SK-N-SH treated with all-trans-retinoic acid at 6 μM for 48 hours (cell line): ENCODE measurements at regions not wholly inside any gene's neighbourhood (a gene's known extent, or its start where the extent isn't known, plus 50 kb on each side); places are given as distances from the start of the nearest gene placed in this dataset.

Source experiments
- ATAC-seq: fragments of 200-7000 bp; cut with Tn5 transposase; 3 replicates; pipeline ENCODE4 v1.9.1; 2020; ENCODE audit warnings: mild to moderate bottlenecking, moderate library complexity
- ARNTL ChIP-seq: fragments of 450-650 bp; formaldehyde crosslinking; IDR thresholded peaks from 2 replicates; pipeline ENCODE4 v1.5.0; 2020; ENCODE audit warnings: low read depth, mild to moderate bottlenecking, moderate library complexity, borderline replicate concordance
- CSDC2 ChIP-seq: fragments of 250-450 bp; sonication (Bioruptor Pico); IDR thresholded peaks from 2 replicates; pipeline ENCODE4 v1.5.0; 2020; ENCODE audit warnings: mild to moderate bottlenecking, moderate library complexity
- ESRRG ChIP-seq: fragments of 250-450 bp; sonication (Bioruptor Pico); IDR thresholded peaks from 2 replicates; pipeline ENCODE4 v1.6.1; 2021; ENCODE audit warnings: mild to moderate bottlenecking
- GLIS3 ChIP-seq: fragments of 250-450 bp; sonication (Bioruptor Pico); IDR thresholded peaks from 2 replicates; pipeline ENCODE4 v1.5.0; 2020; ENCODE audit warnings: mild to moderate bottlenecking, moderate library complexity
- OSR1 ChIP-seq: fragments of 250-450 bp; sonication (Bioruptor Pico); IDR thresholded peaks from 2 replicates; pipeline ENCODE4 v1.8.0; 2022; ENCODE audit warnings: moderate library complexity, mild to moderate bottlenecking, inconsistent platforms
- PPARA ChIP-seq: fragments of 250-450 bp; sonication (Bioruptor Pico); IDR thresholded peaks from 2 replicates; pipeline ENCODE4 v1.5.0; 2020; ENCODE audit warnings: mild to moderate bottlenecking, borderline replicate concordance
- RARB ChIP-seq: fragments of 250-450 bp; sonication (Bioruptor Pico); IDR thresholded peaks from 2 replicates; pipeline ENCODE4 v1.8.0; 2021; ENCODE audit warnings: mild to moderate bottlenecking, moderate library complexity
- SNAI2 ChIP-seq: fragments of 250-450 bp; sonication (Bioruptor Pico); IDR thresholded peaks from 2 replicates; pipeline ENCODE4 v1.5.0; 2020; ENCODE audit warnings: mild to moderate bottlenecking, moderate library complexity
- TCF4 ChIP-seq: fragments of 250-450 bp; sonication (Bioruptor Pico); IDR thresholded peaks from 2 replicates; pipeline ENCODE4 v1.8.0; 2021; ENCODE audit warnings: mild to moderate bottlenecking, moderate library complexity, borderline replicate concordance
- ZC3H10 ChIP-seq: fragments of 250-450 bp; sonication (Bioruptor Pico); IDR thresholded peaks from 2 replicates; pipeline ENCODE4 v1.5.1; 2021; ENCODE audit warnings: mild to moderate bottlenecking, moderate library complexity
- ZFP3 ChIP-seq: fragments of 250-450 bp; sonication (Bioruptor Pico); IDR thresholded peaks from 2 replicates; pipeline ENCODE4 v1.5.0; 2020; ENCODE audit warnings: mild to moderate bottlenecking, moderate library complexity
- ZFP30 ChIP-seq: fragments of 450-650 bp; formaldehyde crosslinking; IDR thresholded peaks from 2 replicates; pipeline ENCODE4 v1.5.0; 2022; ENCODE audit warnings: mild to moderate bottlenecking, moderate library complexity
- ZNF70 ChIP-seq: fragments of 450-650 bp; formaldehyde crosslinking; IDR thresholded peaks from 2 replicates; pipeline ENCODE4 v1.5.0; 2020; ENCODE audit warnings: mild to moderate bottlenecking, moderate library complexity
- ZNF8 ChIP-seq: fragments of 450-650 bp; formaldehyde crosslinking; IDR thresholded peaks from 2 replicates; pipeline ENCODE4 v1.5.0; 2020; ENCODE audit warnings: mild to moderate bottlenecking, moderate library complexity
- TF ChIP-seq, protein P1 (sequence below): fragments of 250-450 bp; sonication (Bioruptor Pico); IDR thresholded peaks from 2 replicates; pipeline ENCODE4 v1.5.1; 2020; ENCODE audit warnings: low read depth, mild to moderate bottlenecking, moderate library complexity
- TF ChIP-seq, protein P2 (sequence below): fragments of 250-450 bp; sonication (Bioruptor Pico); IDR thresholded peaks from 2 replicates; pipeline ENCODE4 v1.5.0; 2020; ENCODE audit warnings: mild to moderate bottlenecking, moderate library complexity
- TF ChIP-seq, protein P3 (sequence below): fragments of 250-450 bp; sonication (Bioruptor Pico); IDR thresholded peaks from 2 replicates; pipeline ENCODE4 v1.5.1; 2021; ENCODE audit warnings: mild to moderate bottlenecking, moderate library complexity
- TF ChIP-seq, protein P4 (sequence below): fragments of 250-450 bp; sonication (Bioruptor Pico); IDR thresholded peaks from 2 replicates; pipeline ENCODE4 v1.8.0; 2020; ENCODE audit warnings: mild to moderate bottlenecking, moderate library complexity, borderline replicate concordance

DNA sequence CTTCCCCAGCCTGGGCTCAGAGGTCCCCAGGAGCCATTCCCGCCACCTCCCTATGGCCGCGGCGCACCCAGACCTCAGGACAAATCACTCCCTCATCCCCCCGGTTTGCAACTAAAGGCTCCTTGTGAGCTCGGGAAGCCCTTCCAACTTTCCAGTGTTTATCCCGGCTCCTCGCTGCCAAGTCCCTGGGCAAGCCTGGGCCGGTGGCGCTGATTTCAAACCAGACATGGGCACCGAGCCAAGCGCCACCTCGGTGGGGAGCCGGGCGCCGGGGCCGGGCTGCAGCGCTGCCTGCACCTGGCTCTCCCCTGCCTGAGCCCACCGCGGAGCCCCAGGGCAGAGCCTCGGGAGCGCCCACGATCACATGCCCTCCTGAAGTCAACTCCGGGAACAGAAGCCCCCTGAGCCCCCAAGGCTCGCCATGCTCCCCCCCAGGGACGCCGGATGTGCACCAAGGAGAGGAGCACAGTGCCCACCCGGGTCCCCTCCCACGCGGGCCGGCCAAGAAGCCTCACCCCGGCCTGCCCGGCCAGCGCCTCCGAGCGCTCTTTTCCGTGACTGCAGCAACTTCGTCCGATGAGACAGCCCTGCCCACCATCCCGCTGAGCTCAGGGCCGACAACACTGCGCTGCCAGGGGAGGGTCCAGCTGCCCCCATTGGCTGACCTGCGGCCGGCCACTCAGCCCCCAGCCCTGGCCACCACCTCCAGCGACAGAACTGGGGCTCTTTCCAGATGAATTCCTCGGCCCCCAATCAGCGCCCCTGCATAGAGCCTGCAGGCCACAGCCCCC, 50.0 kb downstream of the NCOR2 start:
- no peak for TF ChIP-seq CSDC2 (CRISPR knock-in tag)
- no peak for TF ChIP-seq ARNTL (CRISPR knock-in tag)
- ATAC-seq: peak; percentile 38

DNA sequence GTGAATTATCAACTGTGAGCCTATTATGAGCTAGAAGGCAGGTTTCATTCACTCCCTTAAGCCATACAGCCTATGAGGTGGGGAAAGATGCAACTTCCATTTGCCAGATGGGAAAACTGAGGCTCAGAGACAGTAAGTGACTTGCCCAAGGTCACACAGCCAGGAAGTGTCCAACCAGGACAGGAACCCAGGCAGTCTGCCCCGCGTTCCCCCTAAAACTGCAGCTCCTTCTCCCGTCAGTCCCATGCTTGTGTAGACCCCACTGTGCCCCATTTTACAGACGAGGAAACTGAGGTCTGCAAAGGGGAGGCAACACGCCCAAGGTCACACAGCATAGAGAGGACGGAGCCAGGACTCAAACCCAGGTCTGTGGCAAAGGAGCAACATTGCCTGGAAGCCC, 50.6 kb downstream of the NCOR2 start:
- TF ChIP-seq GLIS3 (CRISPR knock-in tag) (0 out of 2 replicates have a peak, but pooled peaks have one; percentile 21), SNAI2 (CRISPR knock-in tag) (no peak)
- TF ChIP-seq, all 23 proteins: peak for 1
- ATAC-seq: no peak

DNA sequence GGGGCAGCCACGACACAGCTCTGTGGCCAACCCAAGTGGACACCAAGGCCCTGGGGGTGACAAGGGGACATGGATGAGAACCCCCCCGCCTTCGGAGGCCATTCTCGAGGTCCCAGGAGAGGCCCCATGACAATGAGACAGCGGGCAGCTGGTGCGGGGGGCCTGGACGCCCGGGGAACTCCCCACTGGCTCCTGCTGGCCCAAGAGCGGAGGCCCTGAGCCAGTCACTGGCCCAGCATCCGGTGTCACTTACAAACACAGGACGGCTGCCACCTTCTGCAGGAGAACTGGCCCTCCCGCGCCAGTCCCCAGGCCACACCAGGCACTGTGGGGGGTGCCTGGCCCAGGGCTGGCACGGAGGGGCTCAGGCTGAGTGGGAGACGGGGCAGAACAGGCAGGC, 51.4 kb downstream of the NCOR2 start:
- no peak for ATAC-seq
- TF ChIP-seq ZFP30 (CRISPR knock-in tag): no peak
- TF ChIP-seq ZC3H10 (CRISPR knock-in tag): no peak
- TF ChIP-seq, protein P1, sequence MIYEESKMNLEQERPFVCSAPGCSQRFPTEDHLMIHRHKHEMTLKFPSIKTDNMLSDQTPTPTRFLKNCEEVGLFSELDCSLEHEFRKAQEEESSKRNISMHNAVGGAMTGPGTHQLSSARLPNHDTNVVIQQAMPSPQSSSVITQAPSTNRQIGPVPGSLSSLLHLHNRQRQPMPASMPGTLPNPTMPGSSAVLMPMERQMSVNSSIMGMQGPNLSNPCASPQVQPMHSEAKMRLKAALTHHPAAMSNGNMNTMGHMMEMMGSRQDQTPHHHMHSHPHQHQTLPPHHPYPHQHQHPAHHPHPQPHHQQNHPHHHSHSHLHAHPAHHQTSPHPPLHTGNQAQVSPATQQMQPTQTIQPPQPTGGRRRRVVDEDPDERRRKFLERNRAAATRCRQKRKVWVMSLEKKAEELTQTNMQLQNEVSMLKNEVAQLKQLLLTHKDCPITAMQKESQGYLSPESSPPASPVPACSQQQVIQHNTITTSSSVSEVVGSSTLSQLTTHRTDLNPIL: no peak
- no peak for TF ChIP-seq ARNTL (CRISPR knock-in tag)
- no peak for TF ChIP-seq PPARA (CRISPR knock-in tag)
- TF ChIP-seq ZNF8: no peak
- TF ChIP-seq TCF4 (CRISPR knock-in tag): no peak
- no peak for TF ChIP-seq OSR1 (CRISPR knock-in tag)

DNA sequence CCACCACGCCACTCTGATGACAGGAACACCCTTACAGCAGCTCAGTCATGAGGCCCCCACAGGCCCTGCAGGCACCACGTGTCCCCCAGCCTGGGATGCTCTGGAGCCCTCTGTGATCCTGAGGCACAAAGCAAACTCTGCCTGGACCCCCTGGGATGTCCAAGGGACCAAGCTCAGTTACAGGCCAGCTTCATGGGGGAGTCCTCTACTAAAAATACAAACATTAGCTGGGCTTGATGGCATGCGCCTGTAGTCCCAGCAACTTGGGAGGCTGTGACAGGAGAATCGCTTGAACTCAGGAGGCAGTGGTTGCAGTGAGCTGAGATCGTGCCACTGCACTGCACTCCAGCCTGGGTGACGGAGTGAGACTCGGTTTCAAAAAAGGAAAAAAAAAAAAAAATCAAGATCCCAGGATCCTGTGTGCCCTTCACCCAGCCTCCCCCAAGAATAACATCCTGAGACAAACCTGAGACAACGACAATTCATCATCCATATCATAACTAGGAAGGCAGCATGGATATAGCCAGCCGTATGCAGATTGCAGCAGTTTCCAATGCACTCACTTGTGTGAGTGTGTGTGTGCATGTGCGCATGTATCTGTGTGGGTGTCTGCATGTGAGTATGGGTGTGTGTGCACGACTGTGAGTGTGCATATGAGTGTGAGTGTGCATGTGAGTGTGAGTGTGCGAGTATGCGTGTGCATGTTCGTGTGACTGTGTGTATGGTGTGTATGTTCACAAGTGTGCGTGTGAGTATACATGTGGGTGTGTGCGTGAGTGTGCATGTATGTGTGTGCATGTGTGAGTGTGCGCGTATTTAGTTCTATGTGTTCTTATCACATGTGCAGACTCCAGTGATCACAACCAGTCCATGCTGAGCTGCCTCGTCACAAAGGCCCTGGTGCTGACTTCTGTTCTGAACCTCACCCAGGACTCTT, 52.1 kb downstream of the NCOR2 start:
- no peak for ATAC-seq
- TF ChIP-seq, protein P1: no peak
- TF ChIP-seq GLIS3 (CRISPR knock-in tag) (no peak), SNAI2 (CRISPR knock-in tag) (no peak), ZNF70 (no peak), RARB (CRISPR knock-in tag) (no peak), ESRRG (CRISPR knock-in tag) (no peak), ZFP3 (CRISPR knock-in tag) (no peak), PPARA (CRISPR knock-in tag) (no peak), ZNF8 (no peak), OSR1 (CRISPR knock-in tag) (no peak), ZC3H10 (CRISPR knock-in tag) (no peak)
- TF ChIP-seq, protein P2, sequence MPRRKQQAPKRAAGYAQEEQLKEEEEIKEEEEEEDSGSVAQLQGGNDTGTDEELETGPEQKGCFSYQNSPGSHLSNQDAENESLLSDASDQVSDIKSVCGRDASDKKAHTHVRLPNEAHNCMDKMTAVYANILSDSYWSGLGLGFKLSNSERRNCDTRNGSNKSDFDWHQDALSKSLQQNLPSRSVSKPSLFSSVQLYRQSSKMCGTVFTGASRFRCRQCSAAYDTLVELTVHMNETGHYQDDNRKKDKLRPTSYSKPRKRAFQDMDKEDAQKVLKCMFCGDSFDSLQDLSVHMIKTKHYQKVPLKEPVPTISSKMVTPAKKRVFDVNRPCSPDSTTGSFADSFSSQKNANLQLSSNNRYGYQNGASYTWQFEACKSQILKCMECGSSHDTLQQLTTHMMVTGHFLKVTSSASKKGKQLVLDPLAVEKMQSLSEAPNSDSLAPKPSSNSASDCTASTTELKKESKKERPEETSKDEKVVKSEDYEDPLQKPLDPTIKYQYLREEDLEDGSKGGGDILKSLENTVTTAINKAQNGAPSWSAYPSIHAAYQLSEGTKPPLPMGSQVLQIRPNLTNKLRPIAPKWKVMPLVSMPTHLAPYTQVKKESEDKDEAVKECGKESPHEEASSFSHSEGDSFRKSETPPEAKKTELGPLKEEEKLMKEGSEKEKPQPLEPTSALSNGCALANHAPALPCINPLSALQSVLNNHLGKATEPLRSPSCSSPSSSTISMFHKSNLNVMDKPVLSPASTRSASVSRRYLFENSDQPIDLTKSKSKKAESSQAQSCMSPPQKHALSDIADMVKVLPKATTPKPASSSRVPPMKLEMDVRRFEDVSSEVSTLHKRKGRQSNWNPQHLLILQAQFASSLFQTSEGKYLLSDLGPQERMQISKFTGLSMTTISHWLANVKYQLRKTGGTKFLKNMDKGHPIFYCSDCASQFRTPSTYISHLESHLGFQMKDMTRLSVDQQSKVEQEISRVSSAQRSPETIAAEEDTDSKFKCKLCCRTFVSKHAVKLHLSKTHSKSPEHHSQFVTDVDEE: no peak
- TF ChIP-seq, protein P3, sequence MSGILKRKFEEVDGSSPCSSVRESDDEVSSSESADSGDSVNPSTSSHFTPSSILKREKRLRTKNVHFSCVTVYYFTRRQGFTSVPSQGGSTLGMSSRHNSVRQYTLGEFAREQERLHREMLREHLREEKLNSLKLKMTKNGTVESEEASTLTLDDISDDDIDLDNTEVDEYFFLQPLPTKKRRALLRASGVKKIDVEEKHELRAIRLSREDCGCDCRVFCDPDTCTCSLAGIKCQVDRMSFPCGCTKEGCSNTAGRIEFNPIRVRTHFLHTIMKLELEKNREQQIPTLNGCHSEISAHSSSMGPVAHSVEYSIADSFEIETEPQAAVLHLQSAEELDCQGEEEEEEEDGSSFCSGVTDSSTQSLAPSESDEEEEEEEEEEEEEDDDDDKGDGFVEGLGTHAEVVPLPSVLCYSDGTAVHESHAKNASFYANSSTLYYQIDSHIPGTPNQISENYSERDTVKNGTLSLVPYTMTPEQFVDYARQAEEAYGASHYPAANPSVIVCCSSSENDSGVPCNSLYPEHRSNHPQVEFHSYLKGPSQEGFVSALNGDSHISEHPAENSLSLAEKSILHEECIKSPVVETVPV (CRISPR knock-in tag): no peak
- TF ChIP-seq, protein P4, sequence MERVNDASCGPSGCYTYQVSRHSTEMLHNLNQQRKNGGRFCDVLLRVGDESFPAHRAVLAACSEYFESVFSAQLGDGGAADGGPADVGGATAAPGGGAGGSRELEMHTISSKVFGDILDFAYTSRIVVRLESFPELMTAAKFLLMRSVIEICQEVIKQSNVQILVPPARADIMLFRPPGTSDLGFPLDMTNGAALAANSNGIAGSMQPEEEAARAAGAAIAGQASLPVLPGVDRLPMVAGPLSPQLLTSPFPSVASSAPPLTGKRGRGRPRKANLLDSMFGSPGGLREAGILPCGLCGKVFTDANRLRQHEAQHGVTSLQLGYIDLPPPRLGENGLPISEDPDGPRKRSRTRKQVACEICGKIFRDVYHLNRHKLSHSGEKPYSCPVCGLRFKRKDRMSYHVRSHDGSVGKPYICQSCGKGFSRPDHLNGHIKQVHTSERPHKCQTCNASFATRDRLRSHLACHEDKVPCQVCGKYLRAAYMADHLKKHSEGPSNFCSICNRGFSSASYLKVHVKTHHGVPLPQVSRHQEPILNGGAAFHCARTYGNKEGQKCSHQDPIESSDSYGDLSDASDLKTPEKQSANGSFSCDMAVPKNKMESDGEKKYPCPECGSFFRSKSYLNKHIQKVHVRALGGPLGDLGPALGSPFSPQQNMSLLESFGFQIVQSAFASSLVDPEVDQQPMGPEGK (CRISPR knock-in tag): no peak
